ENCODE measurements at regions not wholly inside any gene's neighbourhood (a gene's known extent, or its start where the extent isn't known, plus 50 kb on each side); places are given as distances from the start of the nearest gene placed in this dataset.

GRCh38 chr5:68747521-68747920 is 346.3 kb upstream of the SLC30A5 start:
- CTCF ChIA-PET (ENCODE audit: low intra/inter-chr PET ratio, low total read pairs) = no interaction called here
- no TSS peak for BruUV-seq (replicated peaks)
- H3K36me3 ChIP-seq (replicated peaks in 1 of 2; ENCODE audit: control insufficient read depth in 1 of 2, insufficient read depth in 2 of 2, low read length in 2 of 2) = no peaks in the 10 kb centered on the region
- ATAC-seq (no peak), FAIRE-seq (no peak), DNase-seq (ENCODE audit: low spot score) (no peak)
- H3K4me2 ChIP-seq (ENCODE audit: low read depth, low read length) = no peak overlapping the region
- no peak overlapping the region for H3K4me3 ChIP-seq (replicated peaks in 1 of 3; ENCODE audit: insufficient read depth in 1 of 3, low read depth in 2 of 3, low read length in 3 of 3)
- 29% methylated on average over 4 of the region's 4 CpGs for WGBS (ENCODE audit: low lambda C conversion rate)
- no peak overlapping the region for H3K27ac ChIP-seq (ENCODE audit: extremely low read length, insufficient read depth, low read length)
- TF ChIP-seq TAF1 (CRISPR knock-in tag; IDR thresholded peaks at IDR 0.05) (no peak), ZNF800 (CRISPR knock-in tag; IDR thresholded peaks at IDR 0.05) (no peak), ZFP41 (CRISPR knock-in tag; IDR thresholded peaks at IDR 0.05; ENCODE audit: borderline replicate concordance) (no peak), ZNF709 (CRISPR knock-in tag; IDR thresholded peaks at IDR 0.05) (no peak), XBP1 (CRISPR knock-in tag; IDR thresholded peaks at IDR 0.05) (no peak), SP4 (CRISPR knock-in tag; IDR thresholded peaks at IDR 0.05) (no peak), ATM (IDR thresholded peaks at IDR 0.05; ENCODE audit: borderline replicate concordance) (no peak), TBL1XR1 (IDR thresholded peaks at IDR 0.05; ENCODE audit: borderline replicate concordance, low read length, partially characterized antibody) (no peak), SP1 (IDR thresholded peaks at IDR 0.05) (no peak), SP1 (CRISPR knock-in tag; IDR thresholded peaks at IDR 0.05) (no peak), ZNF616 (CRISPR knock-in tag; IDR thresholded peaks at IDR 0.05; ENCODE audit: low read depth) (no peak), ATF1 (CRISPR knock-in tag; IDR thresholded peaks at IDR 0.05) (no peak), ZNF382 (CRISPR knock-in tag; IDR thresholded peaks at IDR 0.05; ENCODE audit: borderline replicate concordance) (no peak), HOXA7 (CRISPR knock-in tag; IDR thresholded peaks at IDR 0.05) (no peak), SP5 (CRISPR knock-in tag; IDR thresholded peaks at IDR 0.05; ENCODE audit: borderline replicate concordance, low read depth) (no peak), HDAC6 (IDR thresholded peaks at IDR 0.05; ENCODE audit: low read depth, low read length) (no peak), CENPX (CRISPR knock-in tag; IDR thresholded peaks at IDR 0.05) (no peak), NFIB (CRISPR knock-in tag; IDR thresholded peaks at IDR 0.05; ENCODE audit: borderline replicate concordance) (no peak)
- TF ChIP-seq, protein P1, sequence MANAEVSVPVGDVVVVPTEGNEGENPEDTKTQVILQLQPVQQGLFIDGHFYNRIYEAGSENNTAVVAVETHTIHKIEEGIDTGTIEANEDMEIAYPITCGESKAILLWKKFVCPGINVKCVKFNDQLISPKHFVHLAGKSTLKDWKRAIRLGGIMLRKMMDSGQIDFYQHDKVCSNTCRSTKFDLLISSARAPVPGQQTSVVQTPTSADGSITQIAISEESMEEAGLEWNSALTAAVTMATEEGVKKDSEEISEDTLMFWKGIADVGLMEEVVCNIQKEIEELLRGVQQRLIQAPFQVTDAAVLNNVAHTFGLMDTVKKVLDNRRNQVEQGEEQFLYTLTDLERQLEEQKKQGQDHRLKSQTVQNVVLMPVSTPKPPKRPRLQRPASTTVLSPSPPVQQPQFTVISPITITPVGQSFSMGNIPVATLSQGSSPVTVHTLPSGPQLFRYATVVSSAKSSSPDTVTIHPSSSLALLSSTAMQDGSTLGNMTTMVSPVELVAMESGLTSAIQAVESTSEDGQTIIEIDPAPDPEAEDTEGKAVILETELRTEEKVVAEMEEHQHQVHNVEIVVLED (CRISPR knock-in tag; IDR thresholded peaks at IDR 0.05; ENCODE audit: borderline replicate concordance) = no peak
- H3K27me3 ChIP-seq (ENCODE audit: control insufficient read depth in 1 of 2, insufficient read depth in 2 of 2, low read length in 2 of 2) = no peaks in the 10 kb centered on the region; a peak in 1 of 5 replicates
- H4K20me1 ChIP-seq (ENCODE audit: insufficient read depth, low read length) = no peaks in the 10 kb centered on the region
- no peaks in the 10 kb centered on the region for H3K79me2 ChIP-seq (ENCODE audit: insufficient read depth, low read length)
- H3K9me3 ChIP-seq (ENCODE audit: low read length) = no peaks in the 10 kb centered on the region
- intact Hi-C loops (cut with micrococcal nuclease; ENCODE audit: unreplicated experiment) = no loop called here
- H3K9ac ChIP-seq (ENCODE audit: insufficient read depth, low read depth, low read length) = no peak overlapping the region
- in situ Hi-C loops (cut with HindIII; ENCODE audit: extremely low pct_ligation_motif_present, low pct_unique_long_range_greater_than_20kb) = no loop called here
- POLR2A ChIA-PET = no interaction called here
- no peaks in the 10 kb centered on the region for H3K4me1 ChIP-seq (ENCODE audit: insufficient read depth, low read length)
- no peak overlapping the region for H2AFZ ChIP-seq (ENCODE audit: low read length)

Data from HepG2 (cell line).